ENCODE measurements at regions not wholly inside any gene's neighbourhood (a gene's known extent, or its start where the extent isn't known, plus 50 kb on each side); places are given as distances from the start of the nearest gene placed in this dataset.

GRCh38 chr2:64828261-64828660 lies 160.9 kb upstream of the SLC1A4 start:
- CTCF ChIA-PET = interaction anchor here (0.5 kb wide), 2 partner anchors 236 to 241 kb away, joined by 3 read pairs; no protein-coding TSS in a partner anchor
- Histone ChIP-seq H3K4me1 (ENCODE audit: control insufficient read depth, insufficient read depth, low read length) (no peaks in the 10 kb centered on the region), H3K27ac (ENCODE audit: extremely low read depth, low read depth, low read length) (no peak overlapping the region), H3K36me3 (ENCODE audit: control insufficient read depth in 2 of 2, insufficient read depth in 1 of 2, low read length in 2 of 2) (no peaks in the 10 kb centered on the region), H3K4me3 (ENCODE audit: low read depth, low read length) (no peak overlapping the region), H3K9me3 (ENCODE audit: control insufficient read depth, insufficient read depth, low read depth, low read length) (no peaks in the 10 kb centered on the region)
- POLR2A ChIA-PET = no interaction called here
- TF ChIP-seq ZBTB26 (tag by site-specific recombination; optimal IDR thresholded peaks at IDR 0.05) (no peak), ZFHX2 (tag by site-specific recombination; conservative IDR thresholded peaks at IDR 0.05) (no peak)
- TF ChIP-seq, protein P1, sequence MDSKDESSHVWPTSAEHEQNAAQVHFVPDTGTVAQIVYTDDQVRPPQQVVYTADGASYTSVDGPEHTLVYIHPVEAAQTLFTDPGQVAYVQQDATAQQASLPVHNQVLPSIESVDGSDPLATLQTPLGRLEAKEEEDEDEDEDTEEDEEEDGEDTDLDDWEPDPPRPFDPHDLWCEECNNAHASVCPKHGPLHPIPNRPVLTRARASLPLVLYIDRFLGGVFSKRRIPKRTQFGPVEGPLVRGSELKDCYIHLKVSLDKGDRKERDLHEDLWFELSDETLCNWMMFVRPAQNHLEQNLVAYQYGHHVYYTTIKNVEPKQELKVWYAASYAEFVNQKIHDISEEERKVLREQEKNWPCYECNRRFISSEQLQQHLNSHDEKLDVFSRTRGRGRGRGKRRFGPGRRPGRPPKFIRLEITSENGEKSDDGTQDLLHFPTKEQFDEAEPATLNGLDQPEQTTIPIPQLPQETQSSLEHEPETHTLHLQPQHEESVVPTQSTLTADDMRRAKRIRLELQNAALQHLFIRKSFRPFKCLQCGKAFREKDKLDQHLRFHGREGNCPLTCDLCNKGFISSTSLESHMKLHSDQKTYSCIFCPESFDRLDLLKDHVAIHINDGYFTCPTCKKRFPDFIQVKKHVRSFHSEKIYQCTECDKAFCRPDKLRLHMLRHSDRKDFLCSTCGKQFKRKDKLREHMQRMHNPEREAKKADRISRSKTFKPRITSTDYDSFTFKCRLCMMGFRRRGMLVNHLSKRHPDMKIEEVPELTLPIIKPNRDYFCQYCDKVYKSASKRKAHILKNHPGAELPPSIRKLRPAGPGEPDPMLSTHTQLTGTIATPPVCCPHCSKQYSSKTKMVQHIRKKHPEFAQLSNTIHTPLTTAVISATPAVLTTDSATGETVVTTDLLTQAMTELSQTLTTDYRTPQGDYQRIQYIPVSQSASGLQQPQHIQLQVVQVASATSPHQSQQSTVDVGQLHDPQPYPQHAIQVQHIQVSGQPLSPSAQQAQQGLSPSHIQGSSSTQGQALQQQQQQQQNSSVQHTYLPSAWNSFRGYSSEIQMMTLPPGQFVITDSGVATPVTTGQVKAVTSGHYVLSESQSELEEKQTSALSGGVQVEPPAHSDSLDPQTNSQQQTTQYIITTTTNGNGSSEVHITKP (tag by site-specific recombination; IDR thresholded peaks at IDR 0.05) = peak; percentile 49

GRCh38 chr2:64829525-64829924 lies 159.7 kb upstream of the SLC1A4 start:
- Histone ChIP-seq H3K4me1 (ENCODE audit: control insufficient read depth, insufficient read depth, low read length) (no peaks in the 10 kb centered on the region), H3K36me3 (ENCODE audit: control insufficient read depth in 2 of 2, insufficient read depth in 1 of 2, low read length in 2 of 2) (no peaks in the 10 kb centered on the region), H3K27ac (ENCODE audit: extremely low read depth, low read depth, low read length) (no peak overlapping the region), H3K9me3 (ENCODE audit: control insufficient read depth, insufficient read depth, low read depth, low read length) (no peaks in the 10 kb centered on the region), H3K4me3 (ENCODE audit: low read depth, low read length) (no peak overlapping the region)
- CTCF ChIA-PET = interaction anchor here (0.6 to 1.3 kb wide), 2 partner anchors 88 to 377 kb away, joined by 3 to 4 read pairs; no protein-coding TSS in a partner anchor
- POLR2A ChIA-PET = interaction anchor here (1.8 kb wide), 1 partner anchor 176 kb away, joined by 10 read pairs; the partner anchor contains the start of gene SERTAD2
- TF ChIP-seq EGR2 (tag by site-specific recombination; IDR thresholded peaks at IDR 0.05; ENCODE audit: low read depth) (no peak), GLIS2 (tag by site-specific recombination; IDR thresholded peaks at IDR 0.05) (no peak), IKZF3 (tag by site-specific recombination; IDR thresholded peaks at IDR 0.05) (no peak), ZNF660 (tag by site-specific recombination; IDR thresholded peaks at IDR 0.05) (no peak), ZNF394 (tag by site-specific recombination; IDR thresholded peaks at IDR 0.05; ENCODE audit: borderline replicate concordance) (no peak), ZNF707 (tag by site-specific recombination; IDR thresholded peaks at IDR 0.05) (no peak), ZFP37 (tag by site-specific recombination; IDR thresholded peaks at IDR 0.05) (no peak), ZNF791 (tag by site-specific recombination; IDR thresholded peaks at IDR 0.05) (no peak)

- no peaks in the 10 kb centered on the region for H3K9me3 ChIP-seq (ENCODE audit: control insufficient read depth, insufficient read depth, low read depth, low read length)
- no peaks in the 10 kb centered on the region for H3K4me1 ChIP-seq (ENCODE audit: control insufficient read depth, insufficient read depth, low read length)
- CTCF ChIA-PET = interaction anchor here (0.5 to 1.9 kb wide), 23 partner anchors 8 to 344 kb away, joined by 3 to 13 read pairs (median 4); no protein-coding TSS in a partner anchor
- no peak overlapping the region; the same call in 1 of the 2 replicates for H3K27ac ChIP-seq (ENCODE audit: extremely low read depth, low read depth, low read length)
- no peak overlapping the region for H3K4me3 ChIP-seq (ENCODE audit: low read depth, low read length)
- H3K36me3 ChIP-seq (ENCODE audit: control insufficient read depth in 2 of 2, insufficient read depth in 1 of 2, low read length in 2 of 2) = no peaks in the 10 kb centered on the region
- POLR2A ChIA-PET = interaction anchor here (0.8 to 1.8 kb wide), 2 partner anchors 80 to 178 kb away, joined by 4 to 10 read pairs; partner anchors contain the start of gene SERTAD2
- no peak for TF ChIP-seq ZNF777 (tag by site-specific recombination; IDR thresholded peaks at IDR 0.05; ENCODE audit: borderline replicate concordance)
- no peak for TF ChIP-seq ZNF501 (tag by site-specific recombination; IDR thresholded peaks at IDR 0.05)
- no peak for TF ChIP-seq BCL11A (tag by site-specific recombination; IDR thresholded peaks at IDR 0.05; ENCODE audit: low read depth)
- peak; percentile 21; the same call in 1 of the 2 replicates for TF ChIP-seq ZNF660 (tag by site-specific recombination; IDR thresholded peaks at IDR 0.05)
- TF ChIP-seq ZBTB20 (tag by site-specific recombination; IDR thresholded peaks at IDR 0.05) = peak; percentile 70; the same call in 1 of the 2 replicates
- TF ChIP-seq SCRT2 (tag by site-specific recombination; IDR thresholded peaks at IDR 0.05) = no peak
- TF ChIP-seq, protein P2, sequence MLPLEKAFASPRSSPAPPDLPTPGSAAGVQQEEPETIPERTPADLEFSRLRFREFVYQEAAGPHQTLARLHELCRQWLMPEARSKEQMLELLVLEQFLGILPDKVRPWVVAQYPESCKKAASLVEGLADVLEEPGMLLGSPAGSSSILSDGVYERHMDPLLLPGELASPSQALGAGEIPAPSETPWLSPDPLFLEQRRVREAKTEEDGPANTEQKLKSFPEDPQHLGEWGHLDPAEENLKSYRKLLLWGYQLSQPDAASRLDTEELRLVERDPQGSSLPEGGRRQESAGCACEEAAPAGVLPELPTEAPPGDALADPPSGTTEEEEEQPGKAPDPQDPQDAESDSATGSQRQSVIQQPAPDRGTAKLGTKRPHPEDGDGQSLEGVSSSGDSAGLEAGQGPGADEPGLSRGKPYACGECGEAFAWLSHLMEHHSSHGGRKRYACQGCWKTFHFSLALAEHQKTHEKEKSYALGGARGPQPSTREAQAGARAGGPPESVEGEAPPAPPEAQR (tag by site-specific recombination; IDR thresholded peaks at IDR 0.05) = no peak
- TF ChIP-seq, protein P3, sequence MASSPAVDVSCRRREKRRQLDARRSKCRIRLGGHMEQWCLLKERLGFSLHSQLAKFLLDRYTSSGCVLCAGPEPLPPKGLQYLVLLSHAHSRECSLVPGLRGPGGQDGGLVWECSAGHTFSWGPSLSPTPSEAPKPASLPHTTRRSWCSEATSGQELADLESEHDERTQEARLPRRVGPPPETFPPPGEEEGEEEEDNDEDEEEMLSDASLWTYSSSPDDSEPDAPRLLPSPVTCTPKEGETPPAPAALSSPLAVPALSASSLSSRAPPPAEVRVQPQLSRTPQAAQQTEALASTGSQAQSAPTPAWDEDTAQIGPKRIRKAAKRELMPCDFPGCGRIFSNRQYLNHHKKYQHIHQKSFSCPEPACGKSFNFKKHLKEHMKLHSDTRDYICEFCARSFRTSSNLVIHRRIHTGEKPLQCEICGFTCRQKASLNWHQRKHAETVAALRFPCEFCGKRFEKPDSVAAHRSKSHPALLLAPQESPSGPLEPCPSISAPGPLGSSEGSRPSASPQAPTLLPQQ (tag by site-specific recombination; IDR thresholded peaks at IDR 0.05) = peak; percentile 63
- TF ChIP-seq KLF16 (tag by site-specific recombination; IDR thresholded peaks at IDR 0.05) = peak; percentile 75
- 0 out of 2 replicates have a peak, but pooled peaks have one; percentile 30 for TF ChIP-seq ZNF423 (tag by site-specific recombination; IDR thresholded peaks at IDR 0.05)
These were observed 157.8 kb upstream of the SLC1A4 start for GRCh38 chr2:64831134-64831976.

Data from HEK293 (cell line).